ENCODE measurements at regions not wholly inside any gene's neighbourhood (a gene's known extent, or its start where the extent isn't known, plus 50 kb on each side); places are given as distances from the start of the nearest gene placed in this dataset.
A peak's percentile ranks its signal among the peaks of the same experiment; 100 is the strongest.

DNA sequence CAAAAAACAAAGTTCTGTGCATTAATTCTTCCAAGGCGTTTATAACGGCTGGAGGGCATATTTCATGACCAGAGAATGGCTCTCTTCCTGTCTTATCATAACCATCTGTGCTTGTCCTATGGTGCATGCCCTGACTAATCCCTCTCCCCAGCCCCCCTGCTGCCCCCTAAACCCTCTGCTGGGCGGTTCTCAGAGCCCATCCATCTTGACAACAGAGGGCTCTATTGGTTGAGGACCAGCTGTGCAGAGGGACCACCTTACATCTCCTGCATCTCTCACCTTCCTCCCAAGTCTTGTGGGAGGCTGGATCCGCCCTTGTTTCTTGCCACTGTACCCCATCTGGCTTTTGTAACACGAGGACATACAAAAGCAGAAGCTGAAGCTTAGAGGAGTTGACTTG is 282.1 kb downstream of the MIAT start:
- H3K4me3 Mint-ChIP-seq (ENCODE audit: unreplicated experiment) = no peak overlapping the region
- no peak overlapping the region for H3K27ac Mint-ChIP-seq (ENCODE audit: unreplicated experiment)
- FAIRE-seq = no peak
- H2AFZ ChIP-seq (ENCODE audit: low read depth, low read length) = no peak overlapping the region
- H3K36me3 Mint-ChIP-seq (ENCODE audit: low read depth, unreplicated experiment) = no peaks in the 10 kb centered on the region
- no peak for DNase-seq (ENCODE audit: low read depth)
- H3K4me1 Mint-ChIP-seq (ENCODE audit: low read depth, unreplicated experiment) = peaks cover 5% of the 10 kb centered on the region
- H3K36me3 ChIP-seq (ENCODE audit: insufficient read depth, low read length) = no peaks in the 10 kb centered on the region
- peaks cover 24% of the 10 kb centered on the region for H3K27me3 Mint-ChIP-seq (ENCODE audit: low read depth, unreplicated experiment)
- no peaks in the 10 kb centered on the region for H3K79me2 ChIP-seq (ENCODE audit: insufficient read depth, low read length)
- H3K4me1 ChIP-seq (ENCODE audit: insufficient read depth, low read length) = no peaks in the 10 kb centered on the region
- H3K4me3 ChIP-seq (ENCODE audit: insufficient read depth, low read depth, low read length) = no peak overlapping the region
- TF ChIP-seq, protein P1, sequence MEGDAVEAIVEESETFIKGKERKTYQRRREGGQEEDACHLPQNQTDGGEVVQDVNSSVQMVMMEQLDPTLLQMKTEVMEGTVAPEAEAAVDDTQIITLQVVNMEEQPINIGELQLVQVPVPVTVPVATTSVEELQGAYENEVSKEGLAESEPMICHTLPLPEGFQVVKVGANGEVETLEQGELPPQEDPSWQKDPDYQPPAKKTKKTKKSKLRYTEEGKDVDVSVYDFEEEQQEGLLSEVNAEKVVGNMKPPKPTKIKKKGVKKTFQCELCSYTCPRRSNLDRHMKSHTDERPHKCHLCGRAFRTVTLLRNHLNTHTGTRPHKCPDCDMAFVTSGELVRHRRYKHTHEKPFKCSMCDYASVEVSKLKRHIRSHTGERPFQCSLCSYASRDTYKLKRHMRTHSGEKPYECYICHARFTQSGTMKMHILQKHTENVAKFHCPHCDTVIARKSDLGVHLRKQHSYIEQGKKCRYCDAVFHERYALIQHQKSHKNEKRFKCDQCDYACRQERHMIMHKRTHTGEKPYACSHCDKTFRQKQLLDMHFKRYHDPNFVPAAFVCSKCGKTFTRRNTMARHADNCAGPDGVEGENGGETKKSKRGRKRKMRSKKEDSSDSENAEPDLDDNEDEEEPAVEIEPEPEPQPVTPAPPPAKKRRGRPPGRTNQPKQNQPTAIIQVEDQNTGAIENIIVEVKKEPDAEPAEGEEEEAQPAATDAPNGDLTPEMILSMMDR (IDR thresholded peaks at IDR 0.05; ENCODE audit: insufficient read depth, low read depth, low read length) = no peak
- no peak for TF ChIP-seq EZH2 (IDR thresholded peaks at IDR 0.05; ENCODE audit: insufficient read depth, low read length)
- H3K27me3 ChIP-seq (ENCODE audit: insufficient read depth, low read length) = peaks cover 6% of the 10 kb centered on the region
- no peak overlapping the region for H3K27ac ChIP-seq (ENCODE audit: low read depth, low read length)
- H3K9ac ChIP-seq (ENCODE audit: low read length) = no peak overlapping the region
- H3K9me3 Mint-ChIP-seq (ENCODE audit: unreplicated experiment) = peaks cover 11% of the 10 kb centered on the region
- H4K20me1 ChIP-seq (ENCODE audit: insufficient read depth, low read length) = no peaks in the 10 kb centered on the region
- H3K4me2 ChIP-seq (ENCODE audit: low read length) = no peak overlapping the region
- no peaks in the 10 kb centered on the region for H3K9me3 ChIP-seq (ENCODE audit: insufficient read depth, low read depth, low read length)

DNA sequence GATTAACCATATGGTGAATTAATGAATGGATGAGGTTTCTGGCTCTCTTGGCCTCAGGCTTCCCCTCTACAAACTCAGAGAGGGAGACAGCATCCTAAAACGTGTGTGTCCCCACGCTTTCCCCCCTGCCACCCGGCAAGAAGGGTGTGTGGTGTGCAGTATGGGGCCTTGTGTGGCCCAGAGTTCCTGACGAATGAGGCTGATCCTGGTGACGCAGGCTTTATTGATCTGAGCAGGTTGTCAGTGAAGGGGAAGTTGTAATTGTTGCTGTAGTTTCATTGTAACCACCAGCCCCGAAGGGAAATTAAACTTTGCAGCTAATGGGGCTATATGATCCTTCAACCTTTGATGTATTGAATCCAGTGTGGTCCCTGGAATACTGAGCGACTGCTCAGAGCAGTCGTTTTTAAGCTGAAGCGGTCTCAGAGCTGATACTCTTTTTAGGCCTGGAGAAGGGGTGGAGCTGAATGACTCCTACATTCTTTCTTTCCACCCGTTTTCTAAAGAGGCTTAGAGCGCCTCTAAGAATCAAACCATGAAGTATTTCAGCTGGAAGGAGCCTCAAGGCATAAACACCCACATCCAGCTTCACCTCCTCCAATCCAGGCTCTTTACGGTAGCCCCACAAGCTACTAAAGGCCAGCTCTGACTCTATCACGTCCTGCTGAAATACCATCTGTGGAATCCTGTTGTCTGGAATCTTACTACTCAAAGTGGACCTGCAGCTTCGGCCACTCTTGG is 284.7 kb downstream of the MIAT start:
- H3K4me1 Mint-ChIP-seq (ENCODE audit: low read depth, unreplicated experiment) = peaks cover 5% of the 10 kb centered on the region
- H3K4me3 ChIP-seq (ENCODE audit: insufficient read depth, low read depth, low read length) = no peak overlapping the region
- no peak for FAIRE-seq
- TF ChIP-seq, protein P1 (IDR thresholded peaks at IDR 0.05; ENCODE audit: insufficient read depth, low read depth, low read length) = no peak
- no peak for TF ChIP-seq EZH2 (IDR thresholded peaks at IDR 0.05; ENCODE audit: insufficient read depth, low read length)
- H3K4me2 ChIP-seq (ENCODE audit: low read length) = no peak overlapping the region
- no peak overlapping the region for H3K27ac Mint-ChIP-seq (ENCODE audit: unreplicated experiment)
- no peak overlapping the region for H3K4me3 Mint-ChIP-seq (ENCODE audit: unreplicated experiment)
- no peaks in the 10 kb centered on the region for H3K79me2 ChIP-seq (ENCODE audit: insufficient read depth, low read length)
- no peaks in the 10 kb centered on the region for H3K9me3 ChIP-seq (ENCODE audit: insufficient read depth, low read depth, low read length)
- H3K9ac ChIP-seq (ENCODE audit: low read length) = no peak overlapping the region
- DNase-seq (ENCODE audit: low read depth) = peak; percentile 7
- no peak overlapping the region for H2AFZ ChIP-seq (ENCODE audit: low read depth, low read length)
- H3K27me3 Mint-ChIP-seq (ENCODE audit: low read depth, unreplicated experiment) = peaks cover 13% of the 10 kb centered on the region
- H3K36me3 ChIP-seq (ENCODE audit: insufficient read depth, low read length) = no peaks in the 10 kb centered on the region
- H3K36me3 Mint-ChIP-seq (ENCODE audit: low read depth, unreplicated experiment) = no peaks in the 10 kb centered on the region
- H3K9me3 Mint-ChIP-seq (ENCODE audit: unreplicated experiment) = peaks cover 8% of the 10 kb centered on the region
- peaks cover 6% of the 10 kb centered on the region for H3K27me3 ChIP-seq (ENCODE audit: insufficient read depth, low read length)
- H3K4me1 ChIP-seq (ENCODE audit: insufficient read depth, low read length) = no peaks in the 10 kb centered on the region
- H3K27ac ChIP-seq (ENCODE audit: low read depth, low read length) = no peak overlapping the region
- H4K20me1 ChIP-seq (ENCODE audit: insufficient read depth, low read length) = no peaks in the 10 kb centered on the region

DNA sequence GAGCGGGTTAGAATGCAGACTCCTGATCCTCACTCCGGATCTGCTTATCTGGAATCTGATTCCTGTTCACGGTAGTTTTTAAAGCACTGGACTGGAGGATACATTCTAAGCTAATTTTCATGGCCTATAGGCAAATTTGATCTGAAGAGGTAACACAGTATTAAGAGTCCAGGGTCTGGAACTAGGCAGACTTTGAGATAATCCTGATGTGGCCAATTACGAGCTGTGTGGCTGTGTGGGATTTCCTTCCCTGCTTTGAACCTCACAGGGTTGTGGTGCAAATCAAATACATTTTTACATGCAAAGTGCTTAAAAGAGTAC is 285.2 kb downstream of the MIAT start:
- Mint-ChIP-seq H3K4me1 (ENCODE audit: low read depth, unreplicated experiment) (peaks cover 5% of the 10 kb centered on the region), H3K36me3 (ENCODE audit: low read depth, unreplicated experiment) (no peaks in the 10 kb centered on the region), H3K27me3 (ENCODE audit: low read depth, unreplicated experiment) (peaks cover 13% of the 10 kb centered on the region), H3K4me3 (ENCODE audit: unreplicated experiment) (no peak overlapping the region), H3K27ac (ENCODE audit: unreplicated experiment) (no peak overlapping the region), H3K9me3 (ENCODE audit: unreplicated experiment) (peaks cover 8% of the 10 kb centered on the region)
- no peak overlapping the region for H3K4me2 ChIP-seq (ENCODE audit: low read length)
- no peak for DNase-seq (ENCODE audit: low read depth)
- H3K27me3 ChIP-seq (ENCODE audit: insufficient read depth, low read length) = peaks cover 6% of the 10 kb centered on the region
- H3K36me3 ChIP-seq (ENCODE audit: insufficient read depth, low read length) = no peaks in the 10 kb centered on the region
- no peak overlapping the region for H3K9ac ChIP-seq (ENCODE audit: low read length)
- FAIRE-seq = no peak
- no peaks in the 10 kb centered on the region for H3K4me1 ChIP-seq (ENCODE audit: insufficient read depth, low read length)
- H2AFZ ChIP-seq (ENCODE audit: low read depth, low read length) = no peak overlapping the region
- TF ChIP-seq, protein P1 (IDR thresholded peaks at IDR 0.05; ENCODE audit: insufficient read depth, low read depth, low read length) = no peak
- no peak for TF ChIP-seq EZH2 (IDR thresholded peaks at IDR 0.05; ENCODE audit: insufficient read depth, low read length)
- H3K4me3 ChIP-seq (ENCODE audit: insufficient read depth, low read depth, low read length) = no peak overlapping the region
- no peak overlapping the region for H3K27ac ChIP-seq (ENCODE audit: low read depth, low read length)
- H3K9me3 ChIP-seq (ENCODE audit: insufficient read depth, low read depth, low read length) = no peaks in the 10 kb centered on the region
- no peaks in the 10 kb centered on the region for H4K20me1 ChIP-seq (ENCODE audit: insufficient read depth, low read length)
- H3K79me2 ChIP-seq (ENCODE audit: insufficient read depth, low read length) = no peaks in the 10 kb centered on the region

All from astrocyte (in vitro differentiated cells and primary cell).